ENCODE measurements at regions not wholly inside any gene's neighbourhood (a gene's known extent, or its start where the extent isn't known, plus 50 kb on each side); places are given as distances from the start of the nearest gene placed in this dataset.

DNA sequence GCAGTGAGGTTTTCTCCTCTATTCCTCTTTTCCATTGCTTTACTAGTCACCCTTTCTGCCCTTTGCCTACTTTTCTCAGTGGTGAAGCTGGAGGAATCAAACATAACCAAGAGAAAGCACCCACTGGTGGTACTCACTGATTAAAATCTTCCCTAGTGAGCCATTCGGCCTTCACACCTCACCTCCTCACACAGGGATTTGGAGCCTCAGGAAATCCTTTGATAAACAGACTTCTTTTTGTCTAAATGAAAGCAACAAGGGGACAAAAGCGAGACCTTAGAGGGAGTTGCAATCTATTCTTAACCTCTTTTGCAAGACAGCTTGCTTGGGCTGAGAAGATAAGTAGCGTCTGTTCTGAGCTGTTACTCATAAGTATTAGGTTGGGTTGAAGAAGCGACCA, 572.6 kb downstream of the ZNF674 start:
- TF ChIP-seq, protein P1, sequence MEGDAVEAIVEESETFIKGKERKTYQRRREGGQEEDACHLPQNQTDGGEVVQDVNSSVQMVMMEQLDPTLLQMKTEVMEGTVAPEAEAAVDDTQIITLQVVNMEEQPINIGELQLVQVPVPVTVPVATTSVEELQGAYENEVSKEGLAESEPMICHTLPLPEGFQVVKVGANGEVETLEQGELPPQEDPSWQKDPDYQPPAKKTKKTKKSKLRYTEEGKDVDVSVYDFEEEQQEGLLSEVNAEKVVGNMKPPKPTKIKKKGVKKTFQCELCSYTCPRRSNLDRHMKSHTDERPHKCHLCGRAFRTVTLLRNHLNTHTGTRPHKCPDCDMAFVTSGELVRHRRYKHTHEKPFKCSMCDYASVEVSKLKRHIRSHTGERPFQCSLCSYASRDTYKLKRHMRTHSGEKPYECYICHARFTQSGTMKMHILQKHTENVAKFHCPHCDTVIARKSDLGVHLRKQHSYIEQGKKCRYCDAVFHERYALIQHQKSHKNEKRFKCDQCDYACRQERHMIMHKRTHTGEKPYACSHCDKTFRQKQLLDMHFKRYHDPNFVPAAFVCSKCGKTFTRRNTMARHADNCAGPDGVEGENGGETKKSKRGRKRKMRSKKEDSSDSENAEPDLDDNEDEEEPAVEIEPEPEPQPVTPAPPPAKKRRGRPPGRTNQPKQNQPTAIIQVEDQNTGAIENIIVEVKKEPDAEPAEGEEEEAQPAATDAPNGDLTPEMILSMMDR (IDR thresholded peaks at IDR 0.05), result no peak
- TF ChIP-seq POLR2A (IDR thresholded peaks at IDR 0.05) (no peak), POLR2AphosphoS5 (IDR thresholded peaks at IDR 0.05) (no peak), EP300 (IDR thresholded peaks at IDR 0.05; ENCODE audit: low read depth) (no peak)

Measured in transverse colon (tissue), 4 donors.